Testis (tissue), 2 donors: ENCODE measurements at regions not wholly inside any gene's neighbourhood (a gene's known extent, or its start where the extent isn't known, plus 50 kb on each side); places are given as distances from the start of the nearest gene placed in this dataset.

Experiments
- DNase-seq: peaks from one replicate; pipeline ENCODE4 v3.0.0-alpha.2; 2019
- H3K27ac ChIP-seq, 2 donors: fragments of 200-600 bp; sonication (generic); one replicate each; pipeline ENCODE4 v1.5.1; 2019
- H3K27me3 ChIP-seq: fragments of 200-600 bp; sonication (generic); one replicate; pipeline ENCODE4 v1.5.1; 2019
- H3K36me3 ChIP-seq: fragments of 200-600 bp; sonication (generic); one replicate; pipeline ENCODE4 v1.5.1; 2017; ENCODE audit warnings: low read depth; ENCODE audit errors: missing control alignments
- H3K4me1 ChIP-seq: fragments of 200-600 bp; sonication (generic); one replicate; pipeline ENCODE4 v1.5.1; 2019
- H3K4me3 ChIP-seq, 2 donors: fragments of 200-600 bp; sonication (generic); one replicate each; pipeline ENCODE4 v1.5.1; 2017 to 2019
- H3K9me3 ChIP-seq: fragments of 200-600 bp; sonication (generic); one replicate; pipeline ENCODE4 v1.5.1; 2017
- CTCF ChIP-seq, 3 experiments: fragments of 450-650 bp in 2 of 3; fragments of 200-600 bp in 1 of 3; sonication (generic) in 1 of 3; IDR thresholded peaks; one replicate each; pipeline ENCODE4 v1.5.1; 2016 to 2019; ENCODE audit warnings: antibody characterized with exemption in 3 of 3, mild to moderate bottlenecking in 2 of 3, moderate library complexity in 1 of 3
- POLR2A ChIP-seq: fragments of 450-650 bp; IDR thresholded peaks from one replicate; pipeline ENCODE4 v1.6.1; 2017; ENCODE audit warnings: antibody characterized with exemption, mild to moderate bottlenecking, moderate library complexity
- WGBS, 2 donors: methylation state at CpG; one replicate each; pipeline ENCODE4 v1.1.5; 2018; 5-methylcytosine and 5-hydroxymethylcytosine counted together
- intact Hi-C: fragments of 100-400 bp; cut with DNase I; formaldehyde crosslinking; loops from one replicate; pipeline ENCODE4 v1.15.1; 2023; ENCODE audit warnings: low total_unique reads

GRCh38 chr7:65254061-65254460 lies 119.6 kb upstream of the ZNF92 start:
- Histone ChIP-seq H3K9me3 (no peaks in the 10 kb centered on the region), H3K27me3 (no peaks in the 10 kb centered on the region), H3K27ac (no peak overlapping the region), H3K4me3 (no peak overlapping the region), H3K4me1 (no peaks in the 10 kb centered on the region), H3K36me3 (no peaks in the 10 kb centered on the region)
- TF ChIP-seq CTCF (IDR thresholded peaks at IDR 0.05), result no peak
- no peak for TF ChIP-seq POLR2A
- intact Hi-C loops, result no loop called here
- DNase-seq, result no peak
- WGBS, 2 donors, result 76 to 95% methylated on average over 1 of the region's 1 CpG

GRCh38 chr7:65251851-65252620 lies 121.6 kb upstream of the ZNF92 start:
- no peak for TF ChIP-seq POLR2A
- no peaks in the 10 kb centered on the region for H3K9me3 ChIP-seq
- peak overlapping the region; percentile 52 to 69 for H3K4me3 ChIP-seq
- WGBS, 2 donors, result 1% methylated on average over 29 to 64 of the region's 64 CpGs
- peak overlapping the region; percentile 2 to 39 for H3K27ac ChIP-seq
- DNase-seq, result peak; percentile 76
- H3K27me3 ChIP-seq, result no peaks in the 10 kb centered on the region
- no peaks in the 10 kb centered on the region for H3K4me1 ChIP-seq
- H3K36me3 ChIP-seq, result no peaks in the 10 kb centered on the region
- intact Hi-C loops, result no loop called here

GRCh38 chr7:65250697-65251395 lies 122.8 kb upstream of the ZNF92 start:
- Histone ChIP-seq H3K9me3 (no peaks in the 10 kb centered on the region), H3K36me3 (no peaks in the 10 kb centered on the region), H3K27ac (no peak overlapping the region), H3K27me3 (no peaks in the 10 kb centered on the region), H3K4me1 (no peaks in the 10 kb centered on the region), H3K4me3 (no peak overlapping the region)
- no peak for DNase-seq
- TF ChIP-seq CTCF (IDR thresholded peaks at IDR 0.05), result no peak
- TF ChIP-seq POLR2A, result no peak
- intact Hi-C loops, result no loop called here
- 66 to 80% methylated on average over 18 of the region's 18 CpGs for WGBS, 2 donors

GRCh38 chr7:65250216-65250615 lies 123.4 kb upstream of the ZNF92 start:
- Histone ChIP-seq H3K4me1 (no peaks in the 10 kb centered on the region), H3K4me3 (no peak overlapping the region), H3K9me3 (no peaks in the 10 kb centered on the region), H3K27me3 (no peaks in the 10 kb centered on the region), H3K36me3 (no peaks in the 10 kb centered on the region), H3K27ac (no peak overlapping the region)
- no peak for DNase-seq
- intact Hi-C loops, result no loop called here
- WGBS, 2 donors, result 52 to 63% methylated on average over 3 of the region's 3 CpGs
- TF ChIP-seq POLR2A (no peak), CTCF (IDR thresholded peaks at IDR 0.05) (no peak)

GRCh38 chr7:65247491-65247890 lies 126.2 kb upstream of the ZNF92 start:
- Histone ChIP-seq H3K27me3 (no peaks in the 10 kb centered on the region), H3K9me3 (no peaks in the 10 kb centered on the region), H3K4me3 (no peak overlapping the region), H3K27ac (no peak overlapping the region), H3K36me3 (no peaks in the 10 kb centered on the region), H3K4me1 (no peaks in the 10 kb centered on the region)
- intact Hi-C loops, result no loop called here
- DNase-seq, result no peak
- 97% methylated on average over 5 of the region's 5 CpGs for WGBS, 2 donors
- TF ChIP-seq POLR2A, result no peak
- no peak for TF ChIP-seq CTCF (IDR thresholded peaks at IDR 0.05)
